H1 (cell line): ENCODE measurements at regions not wholly inside any gene's neighbourhood (a gene's known extent, or its start where the extent isn't known, plus 50 kb on each side); places are given as distances from the start of the nearest gene placed in this dataset.

Source experiments
- CTCF ChIA-PET: fragments of 300-600 bp; sonication (Branson Sonifier 250); formaldehyde crosslinking; loops from one replicate; lab custom pipeline; 2021; ENCODE audit not compliant: partially characterized antibody; lab: Charles Lee
- POLR2A ChIA-PET: fragments of 300-600 bp; sonication (Branson Sonifier 250); formaldehyde crosslinking; loops from one replicate; lab custom pipeline; 2021; ENCODE audit warnings: inconsistent platforms; ENCODE audit not compliant: partially characterized antibody; lab: Charles Lee
- DNase-seq, 2 experiments: peaks; one replicate each; pipeline versions ENCODE4 v3.0.0 to v3.0.0-alpha.2; 2010 to 2022; ENCODE audit warnings: low spot score in 2 of 2, low read depth in 1 of 2, mixed read lengths in 1 of 2
- FAIRE-seq: peaks from 2 replicates; lab custom pipeline; 2011; peaks lifted over from hg19 to GRCh38; lab: Jason Lieb, UNC
- H2AFZ ChIP-seq: 2 replicates; pipeline ENCODE4 v1.8.1; 2012; ENCODE audit warnings: low read length, inconsistent platforms
- H2AK5ac ChIP-seq: 2 replicates; pipeline ENCODE4 v1.6.1; 2013; ENCODE audit warnings: low read depth, low read length
- H2BK120ac ChIP-seq: replicated peaks from 2 replicates; pipeline ENCODE3; 2013; ENCODE audit warnings: low read depth, low read length, inconsistent platforms
- H2BK12ac ChIP-seq: 2 replicates; pipeline ENCODE4 v1.6.1; 2013; ENCODE audit warnings: low read depth, low read length
- H2BK15ac ChIP-seq: 2 replicates; pipeline ENCODE4 v1.6.1; 2013; ENCODE audit warnings: low read length
- H2BK20ac ChIP-seq: 2 replicates; pipeline ENCODE4 v1.6.1; 2013; ENCODE audit warnings: low read length
- H2BK5ac ChIP-seq: 2 replicates; pipeline ENCODE4 v1.6.1; 2013; ENCODE audit warnings: low read depth, low read length
- H3K14ac ChIP-seq: 2 replicates; pipeline ENCODE4 v1.6.1; 2013; ENCODE audit warnings: inconsistent platforms; ENCODE audit not compliant: insufficient read length
- H3K18ac ChIP-seq: 2 replicates; pipeline ENCODE4 v1.6.1; 2013; ENCODE audit warnings: low read length; ENCODE audit errors: extremely low read depth
- H3K23ac ChIP-seq: 2 replicates; pipeline ENCODE4 v1.6.1; 2013; ENCODE audit warnings: inconsistent platforms; ENCODE audit not compliant: insufficient read length
- H3K23me2 ChIP-seq: 2 replicates; pipeline ENCODE4 v1.6.1; 2013; ENCODE audit warnings: low read depth, low read length
- H3K27ac ChIP-seq: 2 replicates; pipeline ENCODE4 v1.6.1; 2011; ENCODE audit warnings: low read depth, low read length, inconsistent platforms
- H3K27me3 ChIP-seq, 4 experiments: replicated peaks in 1 of 4; 1 replicate in 1 of 4; 2 replicates in 3 of 4; pipeline versions ENCODE4 v1.6.1 to v1.8.1; 2011 to 2013; ENCODE audit warnings: low read length in 3 of 4, mild to moderate bottlenecking in 3 of 4, inconsistent platforms in 2 of 4, mixed read lengths in 2 of 4, moderate library complexity in 1 of 4; ENCODE audit not compliant: control insufficient read depth in 3 of 4, insufficient read depth in 3 of 4; ENCODE audit errors: extremely low read depth in 1 of 4
- H3K36me3 ChIP-seq, 4 experiments: 2 replicates each; pipeline versions ENCODE4 v1.6.1 to v1.8.1; 2011 to 2013; ENCODE audit warnings: mild to moderate bottlenecking in 4 of 4, low read length in 3 of 4, moderate library complexity in 2 of 4, control low read depth in 1 of 4, inconsistent platforms in 1 of 4; ENCODE audit not compliant: insufficient read depth in 4 of 4, control insufficient read depth in 2 of 4
- H3K4ac ChIP-seq: replicated peaks from 2 replicates; pipeline ENCODE3; 2013; ENCODE audit warnings: low read length, low read depth, mixed read lengths, inconsistent platforms; ENCODE audit not compliant: insufficient read length
- H3K4me1 ChIP-seq, 4 experiments: replicated peaks in 1 of 4; 1 replicate in 1 of 4; 2 replicates in 3 of 4; pipeline versions ENCODE4 v1.6.1 to v1.8.1; 2011 to 2013; ENCODE audit warnings: low read length in 3 of 4, inconsistent platforms in 2 of 4, mixed read lengths in 1 of 4; ENCODE audit not compliant: insufficient read depth in 4 of 4, control insufficient read depth in 3 of 4
- H3K4me2 ChIP-seq, 2 experiments: 2 replicates each; pipeline versions ENCODE4 v1.6.1 to v1.8.1; 2011 to 2013; ENCODE audit warnings: low read depth in 2 of 2, low read length in 2 of 2, control low read depth in 1 of 2, inconsistent platforms in 1 of 2, mild to moderate bottlenecking in 1 of 2; ENCODE audit not compliant: insufficient read depth in 1 of 2
- H3K4me3 ChIP-seq, 4 experiments: fragments of 200-600, 300-600 bp in 1 of 4; sonication (generic), shearing (Covaris generic), sonication (Bioruptor Twin) in 1 of 4; 2 replicates each; pipeline versions ENCODE4 v1.5.1 to v1.8.1; 2011 to 2016; ENCODE audit warnings: low read length in 4 of 4, low read depth in 3 of 4, control low read depth in 2 of 4, inconsistent platforms in 2 of 4, mild to moderate bottlenecking in 2 of 4, mixed read lengths in 1 of 4, moderate library complexity in 1 of 4; ENCODE audit not compliant: insufficient read depth in 2 of 4; ENCODE audit errors: extremely low read depth in 1 of 4
- H3K56ac ChIP-seq: replicated peaks from 2 replicates; pipeline ENCODE3; 2013; ENCODE audit warnings: low read depth, mild to moderate bottlenecking, mixed read lengths, low read length, inconsistent platforms; ENCODE audit not compliant: insufficient read length
- H3K79me1 ChIP-seq: 2 replicates; pipeline ENCODE4 v1.6.1; 2013; ENCODE audit warnings: low read depth, low read length, control low read depth
- H3K79me2 ChIP-seq, 2 experiments: 2 replicates each; pipeline versions ENCODE4 v1.6.1 to v1.8.1; 2012 to 2013; ENCODE audit warnings: low read length in 2 of 2, mild to moderate bottlenecking in 2 of 2, inconsistent platforms in 1 of 2; ENCODE audit not compliant: insufficient read depth in 2 of 2, control insufficient read depth in 1 of 2
- H3K9ac ChIP-seq, 4 experiments: replicated peaks in 1 of 4; 1 replicate in 1 of 4; 2 replicates in 3 of 4; pipeline versions ENCODE4 v1.6.1 to v1.8.1; 2011 to 2013; ENCODE audit warnings: low read depth in 3 of 4, low read length in 3 of 4, control low read depth in 2 of 4, mild to moderate bottlenecking in 2 of 4, moderate library complexity in 2 of 4, inconsistent platforms in 1 of 4; ENCODE audit errors: extremely low read depth in 1 of 4
- H3K9me3 ChIP-seq, 2 experiments: 2 replicates each; pipeline versions ENCODE4 v1.6.1 to v1.8.1; 2012 to 2013; ENCODE audit warnings: mild to moderate bottlenecking in 2 of 2, moderate library complexity in 2 of 2, control low read depth in 1 of 2, inconsistent platforms in 1 of 2, low read depth in 1 of 2, low read length in 1 of 2, mixed read lengths in 1 of 2; ENCODE audit not compliant: insufficient read depth in 2 of 2
- H4K20me1 ChIP-seq, 2 experiments: replicated peaks in 1 of 2; 2 replicates each; pipeline versions ENCODE3 to v1.8.1; 2011 to 2013; ENCODE audit warnings: inconsistent platforms in 2 of 2, low read length in 2 of 2, mild to moderate bottlenecking in 1 of 2; ENCODE audit not compliant: insufficient read depth in 2 of 2, control insufficient read depth in 1 of 2
- H4K5ac ChIP-seq: 2 replicates; pipeline ENCODE4 v1.6.1; 2013; ENCODE audit warnings: low read length, low read depth, mixed read lengths, inconsistent platforms; ENCODE audit not compliant: insufficient read length
- H4K8ac ChIP-seq: 2 replicates; pipeline ENCODE4 v1.8.0; 2013; ENCODE audit warnings: mild to moderate bottlenecking, moderate library complexity, low read length, inconsistent platforms; ENCODE audit not compliant: insufficient read depth; ENCODE audit errors: extremely low read depth
- H4K91ac ChIP-seq: replicated peaks from 2 replicates; pipeline ENCODE3; 2013; ENCODE audit warnings: low read length, mixed read lengths, inconsistent platforms; ENCODE audit not compliant: insufficient read length
- CHD1 ChIP-seq: IDR thresholded peaks from 2 replicates; pipeline ENCODE4 v1.6.1; 2012; ENCODE audit warnings: low read depth, low read length, improper control_type of control experiment
- CREB1 ChIP-seq: IDR thresholded peaks from 2 replicates; pipeline ENCODE4 v1.6.1; 2012; ENCODE audit warnings: inconsistent platforms
- CTBP2 ChIP-seq: IDR thresholded peaks from 2 replicates; pipeline ENCODE4 v1.7.0; 2011; ENCODE audit warnings: borderline replicate concordance, mild to moderate bottlenecking, moderate library complexity, mixed read lengths, low read length; ENCODE audit not compliant: insufficient read depth, insufficient read length
- FOSL1 ChIP-seq: IDR thresholded peaks from 2 replicates; pipeline ENCODE4 v1.6.1; 2011; ENCODE audit warnings: mild to moderate bottlenecking, low read depth, low read length, moderate library complexity; ENCODE audit not compliant: insufficient read depth
- SRF ChIP-seq: IDR thresholded peaks from 2 replicates; pipeline ENCODE4 v1.6.1; 2011; ENCODE audit warnings: mild to moderate bottlenecking, low read depth, low read length, moderate library complexity
- TBP ChIP-seq: IDR thresholded peaks from 2 replicates; pipeline ENCODE4 v1.6.1; 2011; ENCODE audit warnings: low read depth, low read length, improper control_type of control experiment
- WGBS, 2 experiments: shearing (Covaris generic) in 1 of 2; methylation state at CpG; one replicate each; pipeline versions ENCODE4 v1.1.6 to v1.1.7; 2013 to 2015; ENCODE audit warnings: low lambda C conversion rate in 2 of 2, mixed read lengths in 2 of 2, inconsistent platforms in 1 of 2, low coverage in 1 of 2, missing lambda C conversion rate in 1 of 2; ENCODE audit not compliant: insufficient replicate concordance in 2 of 2, insufficient coverage in 1 of 2, insufficient read length in 1 of 2; ENCODE audit errors: extremely low coverage in 1 of 2, missing lambda C conversion rate in 1 of 2; 5-methylcytosine and 5-hydroxymethylcytosine counted together
- TF ChIP-seq, protein P1 (sequence below): IDR thresholded peaks from 2 replicates; pipeline ENCODE4 v1.6.1; 2012; ENCODE audit warnings: inconsistent platforms

DNA sequence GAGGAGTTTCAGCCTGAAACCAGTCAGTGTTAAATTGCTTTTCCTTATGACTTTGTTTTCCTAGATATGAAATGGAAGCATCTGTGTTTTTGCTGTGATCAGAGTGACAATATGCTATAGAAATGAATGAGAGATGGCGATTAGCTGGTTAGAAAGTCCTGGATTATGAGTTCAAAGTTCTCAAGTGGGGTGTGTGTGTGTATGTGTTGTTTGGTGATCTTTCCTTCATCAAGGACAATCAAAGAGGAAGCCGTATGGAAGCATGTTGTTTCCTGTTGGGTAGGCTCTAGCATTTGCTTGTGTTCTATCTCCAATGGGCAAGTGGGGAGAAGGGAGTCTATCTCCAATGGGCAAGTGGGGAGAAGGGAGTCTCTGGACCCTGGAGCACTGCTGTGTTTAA is 64.0 kb upstream of the STX18 start:
- Histone ChIP-seq H2AFZ (no peak overlapping the region), H2AK5ac (no peak overlapping the region), H3K79me2 (no peaks in the 10 kb centered on the region), H3K27me3 (peaks cover 0 to 12% (median 5%) of the 10 kb centered on the region in 4 experiments; a peak in 5 of 7 replicates), H3K23ac (no peak overlapping the region), H2BK12ac (no peak overlapping the region), H3K18ac (no peak overlapping the region), H2BK120ac (no peak overlapping the region), H4K91ac (no peak overlapping the region), H2BK5ac (no peak overlapping the region), H3K14ac (no peak overlapping the region), H4K8ac (no peak overlapping the region), H3K56ac (no peak overlapping the region), H3K36me3 (no peaks in the 10 kb centered on the region), H3K4ac (no peak overlapping the region), H3K23me2 (no peaks in the 10 kb centered on the region), H3K27ac (no peak overlapping the region), H4K20me1 (peaks cover 6 to 14% of the 10 kb centered on the region in 2 experiments), H3K79me1 (no peaks in the 10 kb centered on the region; the same call in 1 of the 2 replicates), H3K9me3 (no peaks in the 10 kb centered on the region), H4K5ac (no peak overlapping the region), H3K9ac (no peak overlapping the region; a peak in 1 of 7 replicates), H3K4me2 (no peak overlapping the region), H2BK20ac (no peak overlapping the region), H2BK15ac (no peak overlapping the region), H3K4me1 (peaks cover 5 to 16% (median 7%) of the 10 kb centered on the region in 4 experiments), H3K4me3 (no peak overlapping the region)
- no peak for FAIRE-seq
- no peak for DNase-seq
- 79% methylated on average over 2 of the region's 2 CpGs; no CpG with 5 or more reads in 1 of the 2 experiments for WGBS, 2 experiments
- POLR2A ChIA-PET, result no interaction called here
- CTCF ChIA-PET, result interaction anchor here (0.7 to 1.1 kb wide), 4 partner anchors 12 to 37 kb away, joined by 3 to 4 read pairs (median 3); no protein-coding TSS in a partner anchor
- TF ChIP-seq TBP (no peak), SRF (no peak), FOSL1 (no peak), CTBP2 (no peak), CHD1 (no peak), CREB1 (no peak)
- TF ChIP-seq, protein P1, sequence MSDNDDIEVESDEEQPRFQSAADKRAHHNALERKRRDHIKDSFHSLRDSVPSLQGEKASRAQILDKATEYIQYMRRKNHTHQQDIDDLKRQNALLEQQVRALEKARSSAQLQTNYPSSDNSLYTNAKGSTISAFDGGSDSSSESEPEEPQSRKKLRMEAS, result no peak
